HFF-Myc (cell line): ENCODE measurements at regions not wholly inside any gene's neighbourhood (a gene's known extent, or its start where the extent isn't known, plus 50 kb on each side); places are given as distances from the start of the nearest gene placed in this dataset.

Experiments
- DNase-seq: peaks from one replicate; pipeline ENCODE4 v3.0.0-alpha.2; 2011; ENCODE audit warnings: low read depth; ENCODE audit errors: extremely low read depth
- H3K4me3 ChIP-seq: replicated peaks from 2 replicates; pipeline ENCODE4 v1.5.1; 2011; ENCODE audit warnings: low read depth, mild to moderate bottlenecking, control low read depth, low read length
- TF ChIP-seq, protein P1 (sequence below): IDR thresholded peaks from 2 replicates; pipeline ENCODE4 v1.5.1; 2012; ENCODE audit warnings: mild to moderate bottlenecking, low read depth, low read length, control low read depth; ENCODE audit errors: missing control alignments

DNA sequence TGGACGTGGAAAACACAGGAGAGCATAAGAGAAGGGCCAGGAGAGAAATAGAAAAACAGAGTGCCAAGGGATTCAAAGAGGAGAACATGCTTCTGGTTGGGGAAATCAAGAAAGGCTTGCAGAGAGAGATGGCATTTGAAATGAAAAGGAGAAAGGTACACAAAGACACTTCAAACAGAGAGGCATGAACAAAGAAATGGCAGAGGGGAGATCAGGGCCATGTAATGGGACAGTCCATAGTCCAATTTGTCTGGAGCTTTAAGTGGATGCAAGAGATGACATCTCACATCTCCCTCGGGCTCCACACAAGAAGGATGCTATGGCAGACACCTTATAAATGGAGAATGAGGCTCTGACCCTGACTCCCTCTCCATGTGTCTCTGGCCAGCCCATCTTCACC lies 331.1 kb downstream of the MLLT3 start:
- TF ChIP-seq, protein P1, sequence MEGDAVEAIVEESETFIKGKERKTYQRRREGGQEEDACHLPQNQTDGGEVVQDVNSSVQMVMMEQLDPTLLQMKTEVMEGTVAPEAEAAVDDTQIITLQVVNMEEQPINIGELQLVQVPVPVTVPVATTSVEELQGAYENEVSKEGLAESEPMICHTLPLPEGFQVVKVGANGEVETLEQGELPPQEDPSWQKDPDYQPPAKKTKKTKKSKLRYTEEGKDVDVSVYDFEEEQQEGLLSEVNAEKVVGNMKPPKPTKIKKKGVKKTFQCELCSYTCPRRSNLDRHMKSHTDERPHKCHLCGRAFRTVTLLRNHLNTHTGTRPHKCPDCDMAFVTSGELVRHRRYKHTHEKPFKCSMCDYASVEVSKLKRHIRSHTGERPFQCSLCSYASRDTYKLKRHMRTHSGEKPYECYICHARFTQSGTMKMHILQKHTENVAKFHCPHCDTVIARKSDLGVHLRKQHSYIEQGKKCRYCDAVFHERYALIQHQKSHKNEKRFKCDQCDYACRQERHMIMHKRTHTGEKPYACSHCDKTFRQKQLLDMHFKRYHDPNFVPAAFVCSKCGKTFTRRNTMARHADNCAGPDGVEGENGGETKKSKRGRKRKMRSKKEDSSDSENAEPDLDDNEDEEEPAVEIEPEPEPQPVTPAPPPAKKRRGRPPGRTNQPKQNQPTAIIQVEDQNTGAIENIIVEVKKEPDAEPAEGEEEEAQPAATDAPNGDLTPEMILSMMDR = no peak
- no peak overlapping the region for H3K4me3 ChIP-seq
- no peak for DNase-seq

GRCh38 chr9:20290257-20290656 lies 332.0 kb downstream of the MLLT3 start:
- H3K4me3 ChIP-seq = no peak overlapping the region
- DNase-seq = no peak
- TF ChIP-seq, protein P1 = no peak

- TF ChIP-seq, protein P1 = no peak
- no peak for DNase-seq
Measured at GRCh38 chr9:20289423-20290010, 332.8 kb downstream of the MLLT3 start.

DNA sequence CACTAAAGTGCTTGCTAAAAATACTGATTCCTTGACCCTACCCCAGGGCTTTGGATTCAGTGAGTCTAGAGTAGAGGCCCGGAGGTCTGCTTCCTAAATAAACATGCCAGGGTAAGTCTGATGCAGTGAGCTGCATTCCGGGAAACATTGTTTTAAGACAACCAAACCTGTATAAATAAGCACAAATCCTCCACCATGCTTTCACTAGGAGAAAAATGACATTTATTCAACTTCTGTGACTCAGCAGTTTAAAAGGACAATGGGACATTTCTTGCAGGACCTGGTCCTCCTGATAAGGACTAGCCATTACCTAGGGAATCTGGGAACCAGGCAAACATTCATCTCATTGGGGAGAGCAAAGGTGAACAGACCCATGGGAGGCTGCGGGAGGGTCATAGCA lies 335.3 kb downstream of the MLLT3 start:
- DNase-seq = no peak
- TF ChIP-seq, protein P1 = no peak
- no peak overlapping the region for H3K4me3 ChIP-seq

More at GRCh38 chr9:20289423-20290010, 332.8 kb downstream of the MLLT3 start:
- H3K4me3 ChIP-seq = no peak overlapping the region

- no peak for DNase-seq
- TF ChIP-seq, protein P1 = no peak
Measured at GRCh38 chr9:20286154-20286700, 336.1 kb downstream of the MLLT3 start.

GRCh38 chr9:20284601-20285289 lies 337.6 kb downstream of the MLLT3 start:
- DNase-seq = no peak
- TF ChIP-seq, protein P1 = no peak
- H3K4me3 ChIP-seq = no peak overlapping the region

More at GRCh38 chr9:20286154-20286700, 336.1 kb downstream of the MLLT3 start:
- no peak overlapping the region for H3K4me3 ChIP-seq

GRCh38 chr9:20280330-20280729 lies 342.0 kb downstream of the MLLT3 start:
- DNase-seq = no peak
- no peak overlapping the region for H3K4me3 ChIP-seq
- TF ChIP-seq, protein P1 = no peak
